Sigmoid colon (tissue), 6 donors: ENCODE measurements at regions not wholly inside any gene's neighbourhood (a gene's known extent, or its start where the extent isn't known, plus 50 kb on each side); places are given as distances from the start of the nearest gene placed in this dataset.

Experiments
- DNase-seq: peaks from one replicate; pipeline ENCODE4 v3.0.0-alpha.2; 2019
- H3K27ac ChIP-seq, 4 donors: fragments of 200-600 bp; sonication (generic); one replicate each; pipeline ENCODE4 v1.5.1; 2016 to 2019; ENCODE audit warnings: mild to moderate bottlenecking in 1 of 4
- H3K27me3 ChIP-seq, 3 donors: fragments of 200-600 bp; sonication (generic); one replicate each; pipeline ENCODE4 v1.5.1; 2019; ENCODE audit warnings: mild to moderate bottlenecking in 1 of 3
- H3K36me3 ChIP-seq, 4 donors: fragments of 200-600 bp; sonication (generic); one replicate each; pipeline ENCODE4 v1.5.1; 2016 to 2019
- H3K4me1 ChIP-seq, 4 donors: fragments of 200-600 bp; sonication (generic); one replicate each; pipeline ENCODE4 v1.5.1; 2017 to 2019
- H3K4me3 ChIP-seq, 4 donors: fragments of 200-600 bp; sonication (generic); one replicate each; pipeline ENCODE4 v1.5.1; 2017 to 2019; ENCODE audit warnings: mild to moderate bottlenecking in 2 of 4, moderate library complexity in 1 of 4
- H3K9me3 ChIP-seq, 4 donors: fragments of 200-600 bp in 3 of 4; sonication (generic) in 3 of 4; one replicate each; pipeline versions ENCODE4 v1.5.1 to v1.6.1; 2013 to 2019
- CTCF ChIP-seq, 4 experiments: fragments of 450-650 bp in 3 of 4; fragments of 200-600 bp in 1 of 4; IDR thresholded peaks; one replicate each; pipeline ENCODE4 v1.5.1; 2016 to 2019; ENCODE audit warnings: antibody characterized with exemption in 4 of 4, mild to moderate bottlenecking in 3 of 4, moderate library complexity in 2 of 4
- EP300 ChIP-seq, 4 donors: sonication (generic); formaldehyde crosslinking; IDR thresholded peaks; one replicate each; pipeline ENCODE4 v1.6.1; 2017; ENCODE audit warnings: antibody characterized with exemption in 4 of 4
- POLR2A ChIP-seq, 2 donors: fragments of 450-650 bp; IDR thresholded peaks; one replicate each; pipeline ENCODE4 v1.6.1; 2016; ENCODE audit warnings: antibody characterized with exemption in 2 of 2, mild to moderate bottlenecking in 2 of 2, moderate library complexity in 2 of 2
- POLR2AphosphoS5 ChIP-seq, 4 donors: sonication (generic); formaldehyde crosslinking; IDR thresholded peaks; one replicate each; pipeline ENCODE4 v1.6.1; 2017; ENCODE audit warnings: antibody characterized with exemption in 4 of 4
- WGBS, 2 donors: extraction: QIAGEN DNeasy Blood & Tissue Kit; methylation state at CpG; one replicate each; pipeline ENCODE4 v1.1.7; 2013; 5-methylcytosine and 5-hydroxymethylcytosine counted together
- intact Hi-C: fragments of 100-400 bp; cut with DNase I; formaldehyde crosslinking; loops from one replicate; pipeline ENCODE4 v1.15.1; 2023
- donor health status: healthy with polysubstance abuse.
- donor health status: healthy.

DNA sequence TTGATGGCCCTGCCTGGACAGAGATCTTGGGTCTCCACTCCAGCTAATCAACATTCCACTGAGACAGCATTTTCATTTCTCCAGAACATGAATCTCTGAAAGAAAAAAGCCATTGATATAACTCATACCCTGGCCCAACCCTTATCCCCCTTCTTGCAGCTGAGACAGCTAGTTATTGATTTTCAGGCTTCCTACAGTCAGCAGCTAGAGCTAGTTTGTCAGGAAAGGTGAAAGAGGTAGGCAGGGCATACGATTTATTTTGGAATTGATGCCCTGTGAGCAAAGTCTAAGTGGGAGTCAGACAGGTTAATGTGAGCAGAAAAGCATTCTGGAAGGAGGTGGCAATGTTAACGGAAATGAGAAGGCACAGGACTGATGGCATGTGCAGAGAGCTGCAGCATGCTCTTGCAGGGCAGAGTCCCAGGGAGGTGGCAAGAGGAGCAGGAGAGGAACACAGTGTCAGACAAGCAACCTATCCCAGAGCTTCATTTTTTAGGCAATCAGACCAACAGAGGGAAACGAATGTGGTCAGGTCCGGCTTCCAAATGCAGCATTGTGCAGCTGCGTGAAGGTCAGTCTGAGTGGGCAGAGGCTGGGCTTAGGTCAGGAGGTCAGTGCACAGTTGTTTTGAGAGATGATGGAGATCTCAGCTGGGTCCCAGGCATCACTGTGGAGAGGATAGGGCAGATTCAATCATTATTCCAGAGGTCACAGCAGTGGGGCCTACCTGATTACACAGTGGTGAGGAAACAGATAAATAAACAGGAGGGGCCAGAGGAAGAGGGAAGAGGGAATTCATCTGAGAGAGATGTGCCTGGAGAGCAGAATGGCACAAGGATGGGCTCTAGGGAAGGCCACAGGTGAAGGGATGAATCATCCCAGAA, 134.8 kb downstream of the CMPK2 start:
- H3K27me3 ChIP-seq, result no peaks in the 10 kb centered on the region
- H3K4me1 ChIP-seq, result no peaks in the 10 kb centered on the region
- intact Hi-C loops, result no loop called here
- no peak for DNase-seq
- H3K27ac ChIP-seq, result no peak overlapping the region
- H3K36me3 ChIP-seq, result no peaks in the 10 kb centered on the region
- 60 to 64% methylated on average over 5 of the region's 5 CpGs for WGBS, 2 donors
- H3K9me3 ChIP-seq, result no peaks in the 10 kb centered on the region
- no peak overlapping the region for H3K4me3 ChIP-seq
- no peak for TF ChIP-seq EP300 (IDR thresholded peaks at IDR 0.05)
- no peak for TF ChIP-seq POLR2AphosphoS5 (IDR thresholded peaks at IDR 0.05)

DNA sequence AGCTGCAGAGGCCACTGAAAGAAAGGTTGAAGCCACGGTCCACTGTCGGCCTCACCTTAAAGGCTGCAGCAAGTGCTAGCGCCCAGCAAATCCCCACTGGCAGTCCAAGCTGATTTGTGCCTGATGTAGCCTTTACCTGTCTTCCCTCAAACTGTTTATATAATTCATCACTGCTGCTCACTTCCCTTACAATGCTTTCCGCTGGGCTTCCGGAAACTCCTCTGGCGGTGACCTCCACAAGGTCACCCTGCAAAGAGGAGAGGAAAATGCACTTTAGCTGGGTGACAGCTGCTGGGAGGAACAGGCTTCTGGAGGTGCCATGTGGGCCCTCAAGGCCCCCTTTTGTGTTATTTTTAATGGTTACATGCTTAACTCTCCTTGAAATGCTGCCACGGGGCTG, 126.2 kb downstream of the CMPK2 start:
- no peak for TF ChIP-seq POLR2AphosphoS5 (IDR thresholded peaks at IDR 0.05)
- no peak for TF ChIP-seq POLR2A (IDR thresholded peaks at IDR 0.05)
- no peak for TF ChIP-seq CTCF (IDR thresholded peaks at IDR 0.05)
- no peak for TF ChIP-seq EP300 (IDR thresholded peaks at IDR 0.05)

GRCh38 chr2:6741229-6741628, 124.5 kb downstream of the CMPK2 start:
- no peaks in the 10 kb centered on the region for H3K27me3 ChIP-seq
- H3K27ac ChIP-seq, result no peak overlapping the region
- 84 to 89% methylated on average over 1 of the region's 1 CpG for WGBS, 2 donors
- no peak overlapping the region for H3K4me3 ChIP-seq
- H3K9me3 ChIP-seq, result no peaks in the 10 kb centered on the region
- no peaks in the 10 kb centered on the region for H3K4me1 ChIP-seq
- TF ChIP-seq CTCF (IDR thresholded peaks at IDR 0.05) (no peak), POLR2AphosphoS5 (IDR thresholded peaks at IDR 0.05) (no peak), POLR2A (IDR thresholded peaks at IDR 0.05) (no peak), EP300 (IDR thresholded peaks at IDR 0.05) (no peak)
- no peak for DNase-seq
- H3K36me3 ChIP-seq, result no peaks in the 10 kb centered on the region
- intact Hi-C loops, result no loop called here

More for the DNA sequence above, 126.2 kb downstream of the CMPK2 start:
- H3K27ac ChIP-seq, result no peak overlapping the region
- H3K4me1 ChIP-seq, result no peaks in the 10 kb centered on the region
- H3K9me3 ChIP-seq, result no peaks in the 10 kb centered on the region
- no peak overlapping the region for H3K4me3 ChIP-seq
- no peaks in the 10 kb centered on the region for H3K36me3 ChIP-seq
- intact Hi-C loops, result no loop called here
- H3K27me3 ChIP-seq, result no peaks in the 10 kb centered on the region
- DNase-seq, result no peak
- 89% methylated on average over 7 of the region's 7 CpGs for WGBS, 2 donors

DNA sequence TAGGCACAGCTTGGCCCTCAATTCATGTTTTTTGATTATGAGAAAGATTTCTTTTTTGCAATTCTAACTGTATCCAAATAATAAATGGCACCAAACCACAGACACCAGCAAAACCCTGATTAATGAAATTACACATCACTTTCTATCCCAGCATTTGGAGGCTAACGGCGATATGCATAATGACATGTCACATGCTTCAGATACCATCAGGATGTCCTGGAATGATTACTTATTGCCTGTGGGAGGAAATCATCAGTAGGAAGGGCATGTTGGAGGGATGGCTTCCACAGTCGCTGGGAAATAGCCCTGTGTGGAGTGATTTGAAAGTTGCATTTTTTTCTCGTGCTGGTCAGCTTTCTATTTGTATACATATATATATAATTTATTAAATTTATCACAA, 121.7 kb downstream of the CMPK2 start:
- 88 to 89% methylated on average over 4 of the region's 4 CpGs for WGBS, 2 donors
- Histone ChIP-seq H3K4me1 (no peaks in the 10 kb centered on the region), H3K36me3 (no peaks in the 10 kb centered on the region), H3K27ac (no peak overlapping the region), H3K4me3 (no peak overlapping the region), H3K9me3 (no peaks in the 10 kb centered on the region), H3K27me3 (no peaks in the 10 kb centered on the region)
- no peak for TF ChIP-seq POLR2A (IDR thresholded peaks at IDR 0.05)
- TF ChIP-seq CTCF (IDR thresholded peaks at IDR 0.05), result no peak
- TF ChIP-seq EP300 (IDR thresholded peaks at IDR 0.05), result no peak
- no peak for TF ChIP-seq POLR2AphosphoS5 (IDR thresholded peaks at IDR 0.05)
- DNase-seq, result no peak
- intact Hi-C loops, result no loop called here

DNA sequence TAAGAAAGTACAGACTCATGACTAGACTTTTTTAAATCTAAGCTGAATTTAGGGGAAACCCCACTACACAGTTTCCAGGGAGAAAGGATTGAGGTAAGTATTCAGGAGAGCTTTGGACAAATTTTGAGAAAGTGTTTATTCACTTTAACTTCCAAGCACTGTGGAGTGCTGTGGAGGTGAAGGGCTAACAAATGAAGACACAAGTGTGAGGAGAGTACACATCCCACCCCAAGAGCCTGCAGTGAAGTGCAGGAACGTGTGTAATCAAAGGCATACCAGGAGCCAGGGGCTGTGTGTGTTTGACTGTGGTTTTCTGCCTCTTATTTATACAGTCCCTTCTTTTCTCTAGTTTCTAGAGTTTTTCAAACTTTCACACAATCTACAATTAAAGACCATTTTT, 118.3 kb downstream of the CMPK2 start:
- H3K27ac ChIP-seq, result no peak overlapping the region
- DNase-seq, result no peak
- no peaks in the 10 kb centered on the region for H3K4me1 ChIP-seq
- no peak for TF ChIP-seq POLR2AphosphoS5 (IDR thresholded peaks at IDR 0.05)
- no peak for TF ChIP-seq CTCF (IDR thresholded peaks at IDR 0.05)
- TF ChIP-seq POLR2A (IDR thresholded peaks at IDR 0.05), result no peak
- no peak for TF ChIP-seq EP300 (IDR thresholded peaks at IDR 0.05)
- intact Hi-C loops, result no loop called here
- no peaks in the 10 kb centered on the region for H3K27me3 ChIP-seq
- H3K9me3 ChIP-seq, result no peaks in the 10 kb centered on the region
- no peak overlapping the region for H3K4me3 ChIP-seq
- WGBS, 2 donors, result 31 to 45% methylated on average over 1 of the region's 1 CpG
- H3K36me3 ChIP-seq, result no peaks in the 10 kb centered on the region
